Psoas muscle (tissue), 7 donors: ENCODE measurements at regions not wholly inside any gene's neighbourhood (a gene's known extent, or its start where the extent isn't known, plus 50 kb on each side); places are given as distances from the start of the nearest gene placed in this dataset.
"Not testable (repeated sequence)": the region's sequence is repeated elsewhere in the genome, so short reads cannot be mapped to it uniquely, and the experiment has no call there.

Experiments
- ATAC-seq, 4 donors: fragments of 200-7000 bp; cut with Tn5 transposase; one replicate each; pipeline ENCODE4 v1.9.1; 2020; ENCODE audit warnings: moderate library complexity in 3 of 4, mild to moderate bottlenecking in 2 of 4
- DNase-seq, 2 donors: peaks; one replicate each; pipeline ENCODE4 v3.0.0-alpha.2; 2020
- H3K27ac ChIP-seq: fragments of 200-600 bp; one replicate; pipeline ENCODE4 v1.8.0; 2022
- H3K27me3 ChIP-seq, 3 donors: fragments of 200-600 bp in 1 of 3; one replicate each; pipeline versions ENCODE4 v1.6.1 to v1.8.0; 2013 to 2022; ENCODE audit warnings: low read length in 2 of 3, mild to moderate bottlenecking in 2 of 3, moderate library complexity in 1 of 3; ENCODE audit not compliant: insufficient read depth in 3 of 3
- H3K36me3 ChIP-seq, 2 donors: fragments of 200-600 bp in 1 of 2; one replicate each; pipeline versions ENCODE4 v1.6.1 to v1.8.0; 2013 to 2022; ENCODE audit warnings: low read depth in 1 of 2, mild to moderate bottlenecking in 1 of 2, moderate library complexity in 1 of 2; ENCODE audit not compliant: insufficient read depth in 1 of 2
- H3K4me1 ChIP-seq: fragments of 200-600 bp; one replicate; pipeline ENCODE4 v1.8.0; 2022
- H3K4me3 ChIP-seq: fragments of 200-600 bp; one replicate; pipeline ENCODE4 v1.8.0; 2022; ENCODE audit warnings: mild to moderate bottlenecking
- H3K9me3 ChIP-seq: fragments of 200-600 bp; one replicate; pipeline ENCODE4 v1.8.0; 2022
- WGBS, 3 donors: extraction: QIAGEN DNeasy Blood & Tissue Kit; methylation state at CpG; one replicate each; pipeline versions ENCODE4 v1.1.6 to v1.1.7; 2013; 5-methylcytosine and 5-hydroxymethylcytosine counted together
- intact Hi-C, 2 donors: fragments of 100-400 bp; cut with DNase I; formaldehyde crosslinking; loops; one replicate each; pipeline versions ENCODE4 v1.11.0 to v1.14.2; 2022
- TF ChIP-seq, protein P1 (sequence below): fragments of 200-600 bp; IDR thresholded peaks from one replicate; pipeline ENCODE4 v1.8.0; 2022; ENCODE audit warnings: antibody characterized with exemption
- donor health status: healthy with polysubstance abuse.
- donor health status: DM: no; HTN: no; CAD: no; lungs with moderate emphysema.
- donor health status: Bipolar disorder and iron deficiency.
- donor health status: healthy.
- donor health status: DM: yes; HTN: yes; CAD: no.
- donor health status: DM: no; HTN: no; CAD: no.
- donor health status: DM: yes; HTN: yes; CAD: no.

GRCh38 chr6:11890849-11891248, 112.2 kb upstream of the ADTRP start:
- H3K27me3 ChIP-seq, result no peaks in the 10 kb centered on the region
- intact Hi-C loops, result no loop called here
- ATAC-seq (no peak), DNase-seq (no peak)
- H3K9me3 ChIP-seq, result no peaks in the 10 kb centered on the region
- TF ChIP-seq, protein P1, sequence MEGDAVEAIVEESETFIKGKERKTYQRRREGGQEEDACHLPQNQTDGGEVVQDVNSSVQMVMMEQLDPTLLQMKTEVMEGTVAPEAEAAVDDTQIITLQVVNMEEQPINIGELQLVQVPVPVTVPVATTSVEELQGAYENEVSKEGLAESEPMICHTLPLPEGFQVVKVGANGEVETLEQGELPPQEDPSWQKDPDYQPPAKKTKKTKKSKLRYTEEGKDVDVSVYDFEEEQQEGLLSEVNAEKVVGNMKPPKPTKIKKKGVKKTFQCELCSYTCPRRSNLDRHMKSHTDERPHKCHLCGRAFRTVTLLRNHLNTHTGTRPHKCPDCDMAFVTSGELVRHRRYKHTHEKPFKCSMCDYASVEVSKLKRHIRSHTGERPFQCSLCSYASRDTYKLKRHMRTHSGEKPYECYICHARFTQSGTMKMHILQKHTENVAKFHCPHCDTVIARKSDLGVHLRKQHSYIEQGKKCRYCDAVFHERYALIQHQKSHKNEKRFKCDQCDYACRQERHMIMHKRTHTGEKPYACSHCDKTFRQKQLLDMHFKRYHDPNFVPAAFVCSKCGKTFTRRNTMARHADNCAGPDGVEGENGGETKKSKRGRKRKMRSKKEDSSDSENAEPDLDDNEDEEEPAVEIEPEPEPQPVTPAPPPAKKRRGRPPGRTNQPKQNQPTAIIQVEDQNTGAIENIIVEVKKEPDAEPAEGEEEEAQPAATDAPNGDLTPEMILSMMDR, result no peak
- no peaks in the 10 kb centered on the region for H3K4me1 ChIP-seq
- H3K4me3 ChIP-seq, result no peak overlapping the region
- WGBS, 3 donors, result 26 to 50% (median 28%) methylated on average over 1 of the region's 1 CpG
- H3K27ac ChIP-seq, result no peak overlapping the region
- no peaks in the 10 kb centered on the region for H3K36me3 ChIP-seq

GRCh38 chr6:11890209-11890608, 111.6 kb upstream of the ADTRP start:
- H3K9me3 ChIP-seq, result no peaks in the 10 kb centered on the region
- H3K27me3 ChIP-seq, result no peaks in the 10 kb centered on the region
- ATAC-seq (no peak), DNase-seq (no peak)
- H3K4me3 ChIP-seq, result no peak overlapping the region
- no peak overlapping the region for H3K27ac ChIP-seq
- intact Hi-C loops, result no loop called here
- no peaks in the 10 kb centered on the region for H3K36me3 ChIP-seq
- TF ChIP-seq, protein P1, result no peak
- no peaks in the 10 kb centered on the region for H3K4me1 ChIP-seq

- Histone ChIP-seq H3K36me3 (no peaks in the 10 kb centered on the region), H3K27me3 (no peaks in the 10 kb centered on the region), H3K9me3 (no peaks in the 10 kb centered on the region), H3K4me3 (no peak overlapping the region), H3K27ac (no peak overlapping the region), H3K4me1 (no peaks in the 10 kb centered on the region)
- ATAC-seq (no peak), DNase-seq (no peak)
- WGBS, 3 donors, result 47 to 67% (median 48%) methylated on average over 3 of the region's 3 CpGs
- TF ChIP-seq, protein P1, result no peak
- intact Hi-C loops, result no loop called here
Measured at GRCh38 chr6:11889572-11889971, 111.0 kb upstream of the ADTRP start.

- TF ChIP-seq, protein P1, result no peak
Measured at GRCh38 chr6:11888727-11889126, 110.1 kb upstream of the ADTRP start.

DNA sequence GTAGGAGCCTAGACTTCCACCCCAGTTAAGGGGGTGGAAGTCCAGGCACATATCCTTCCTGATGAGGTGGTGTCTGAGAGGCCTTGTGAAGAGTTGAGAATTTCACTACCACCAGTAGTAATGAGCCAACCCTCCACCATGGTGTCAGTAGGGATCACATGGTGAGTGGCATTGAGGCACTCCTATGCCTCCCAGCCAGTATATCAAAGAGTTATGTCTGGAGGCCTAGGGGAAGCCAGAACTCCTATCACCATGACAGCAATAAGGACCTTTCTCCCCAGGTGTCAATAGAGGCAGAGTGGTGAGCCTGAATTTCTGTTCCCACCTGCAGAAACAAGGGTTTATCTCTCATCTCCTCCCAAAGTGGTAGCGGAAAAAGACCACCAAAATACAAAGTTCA, 106.6 kb upstream of the ADTRP start:
- TF ChIP-seq, protein P1, result no peak
- ATAC-seq (no peak), DNase-seq (no peak)
- no peaks in the 10 kb centered on the region for H3K27me3 ChIP-seq
- H3K4me1 ChIP-seq, result no peaks in the 10 kb centered on the region
- no peaks in the 10 kb centered on the region for H3K9me3 ChIP-seq
- WGBS, 3 donors, result 97 to 100% (median 99%) methylated on average over 1 of the region's 1 CpG
- intact Hi-C loops, result no loop called here
- H3K4me3 ChIP-seq, result no peak overlapping the region
- H3K27ac ChIP-seq, result no peak overlapping the region
- H3K36me3 ChIP-seq, result no peaks in the 10 kb centered on the region

More at GRCh38 chr6:11888727-11889126, 110.1 kb upstream of the ADTRP start:
- no peak for ATAC-seq
- no peaks in the 10 kb centered on the region for H3K9me3 ChIP-seq
- H3K4me1 ChIP-seq, result no peaks in the 10 kb centered on the region
- no peaks in the 10 kb centered on the region for H3K36me3 ChIP-seq
- H3K27me3 ChIP-seq, result no peaks in the 10 kb centered on the region
- 89 to 92% (median 92%) methylated on average over 5 of the region's 5 CpGs for WGBS, 3 donors
- no peak overlapping the region for H3K4me3 ChIP-seq
- DNase-seq, result no peak
- no peak overlapping the region for H3K27ac ChIP-seq
- intact Hi-C loops, result no loop called here

DNA sequence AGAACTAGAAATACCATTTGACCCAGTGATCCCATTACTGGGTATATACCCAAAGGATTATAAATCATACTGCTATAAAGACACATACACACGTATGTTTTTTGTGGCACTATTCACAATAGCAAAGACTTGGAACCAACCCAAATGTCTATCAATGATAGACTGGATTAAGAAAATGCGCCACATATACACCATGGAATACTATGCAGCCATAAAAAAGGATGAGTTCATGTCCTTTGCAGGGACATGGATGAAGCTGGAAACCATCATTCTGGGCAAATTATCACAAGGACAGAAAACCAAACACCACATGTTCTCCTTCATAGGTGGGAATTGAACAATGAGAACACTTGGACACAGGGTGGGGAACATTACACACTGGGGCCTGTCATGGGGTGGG, 104.9 kb upstream of the ADTRP start:
- H3K27ac ChIP-seq, H3K9me3 ChIP-seq, H3K36me3 ChIP-seq, H3K4me1 ChIP-seq, H3K4me3 ChIP-seq, H3K27me3 ChIP-seq, intact Hi-C loops, DNase-seq, ATAC-seq: not testable (repeated sequence)
- 88 to 92% (median 91%) methylated on average over 2 of the region's 2 CpGs for WGBS, 3 donors

DNA sequence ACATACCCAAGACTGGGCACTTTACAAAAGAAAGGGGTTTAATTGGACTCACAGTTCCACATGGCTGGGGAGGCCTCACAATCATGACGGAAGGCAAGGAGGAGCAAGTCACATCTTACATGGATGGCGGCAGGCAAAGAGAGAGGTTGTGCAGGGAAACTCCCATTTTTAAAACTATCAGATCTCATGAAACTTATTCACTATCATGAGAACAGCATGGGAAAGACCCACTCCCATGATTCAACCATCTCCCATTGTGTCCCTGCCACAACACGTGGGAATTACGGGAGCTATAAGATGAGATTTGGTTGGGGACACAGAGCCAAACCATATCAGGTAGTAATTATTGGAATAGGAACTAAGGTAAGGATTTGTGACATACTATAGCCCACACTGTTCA, 101.6 kb upstream of the ADTRP start:
- ATAC-seq, DNase-seq, H3K27me3 ChIP-seq, H3K4me3 ChIP-seq, H3K4me1 ChIP-seq, H3K27ac ChIP-seq, intact Hi-C loops, H3K36me3 ChIP-seq, H3K9me3 ChIP-seq: not testable (repeated sequence)
- WGBS, 3 donors, result 97% methylated on average over 4 of the region's 4 CpGs
